ENCODE measurements at regions not wholly inside any gene's neighbourhood (a gene's known extent, or its start where the extent isn't known, plus 50 kb on each side); places are given as distances from the start of the nearest gene placed in this dataset.
"Not testable (repeated sequence)": the region's sequence is repeated elsewhere in the genome, so short reads cannot be mapped to it uniquely, and the experiment has no call there.

DNA sequence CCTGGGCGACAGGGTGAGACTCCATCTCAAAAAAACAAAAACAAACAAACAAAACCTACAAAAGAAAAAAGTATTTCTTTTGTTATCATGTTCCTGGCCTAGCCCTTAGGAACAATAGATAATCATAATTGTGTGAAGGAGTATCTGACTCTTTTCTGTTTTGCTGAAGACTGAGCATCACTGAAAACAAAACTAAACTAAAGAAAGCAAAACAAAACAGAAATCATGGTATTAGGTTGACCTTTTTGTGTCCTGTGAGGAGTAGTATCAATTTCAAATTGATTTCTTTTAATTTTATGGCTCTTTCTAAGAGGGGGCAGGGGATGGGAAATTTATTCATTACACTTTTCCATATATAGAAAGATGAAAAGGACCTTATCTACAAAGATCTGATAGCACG, 246.0 kb downstream of the YTHDC2 start:
- no peak overlapping the region for H3K27ac Mint-ChIP-seq
- no peaks in the 10 kb centered on the region for H3K9me3 Mint-ChIP-seq
- no peaks in the 10 kb centered on the region for H3K36me3 Mint-ChIP-seq (ENCODE audit: low read depth)
- H3K4me3 Mint-ChIP-seq, result no peak overlapping the region
- no peak for DNase-seq
- no peaks in the 10 kb centered on the region; the same call in 1 of the 2 replicates for H3K27me3 Mint-ChIP-seq (ENCODE audit: insufficient read depth)
- H3K4me1 Mint-ChIP-seq (ENCODE audit: low read depth), result no peaks in the 10 kb centered on the region
- TF ChIP-seq, protein P1, sequence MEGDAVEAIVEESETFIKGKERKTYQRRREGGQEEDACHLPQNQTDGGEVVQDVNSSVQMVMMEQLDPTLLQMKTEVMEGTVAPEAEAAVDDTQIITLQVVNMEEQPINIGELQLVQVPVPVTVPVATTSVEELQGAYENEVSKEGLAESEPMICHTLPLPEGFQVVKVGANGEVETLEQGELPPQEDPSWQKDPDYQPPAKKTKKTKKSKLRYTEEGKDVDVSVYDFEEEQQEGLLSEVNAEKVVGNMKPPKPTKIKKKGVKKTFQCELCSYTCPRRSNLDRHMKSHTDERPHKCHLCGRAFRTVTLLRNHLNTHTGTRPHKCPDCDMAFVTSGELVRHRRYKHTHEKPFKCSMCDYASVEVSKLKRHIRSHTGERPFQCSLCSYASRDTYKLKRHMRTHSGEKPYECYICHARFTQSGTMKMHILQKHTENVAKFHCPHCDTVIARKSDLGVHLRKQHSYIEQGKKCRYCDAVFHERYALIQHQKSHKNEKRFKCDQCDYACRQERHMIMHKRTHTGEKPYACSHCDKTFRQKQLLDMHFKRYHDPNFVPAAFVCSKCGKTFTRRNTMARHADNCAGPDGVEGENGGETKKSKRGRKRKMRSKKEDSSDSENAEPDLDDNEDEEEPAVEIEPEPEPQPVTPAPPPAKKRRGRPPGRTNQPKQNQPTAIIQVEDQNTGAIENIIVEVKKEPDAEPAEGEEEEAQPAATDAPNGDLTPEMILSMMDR (IDR thresholded peaks at IDR 0.05), result no peak

DNA sequence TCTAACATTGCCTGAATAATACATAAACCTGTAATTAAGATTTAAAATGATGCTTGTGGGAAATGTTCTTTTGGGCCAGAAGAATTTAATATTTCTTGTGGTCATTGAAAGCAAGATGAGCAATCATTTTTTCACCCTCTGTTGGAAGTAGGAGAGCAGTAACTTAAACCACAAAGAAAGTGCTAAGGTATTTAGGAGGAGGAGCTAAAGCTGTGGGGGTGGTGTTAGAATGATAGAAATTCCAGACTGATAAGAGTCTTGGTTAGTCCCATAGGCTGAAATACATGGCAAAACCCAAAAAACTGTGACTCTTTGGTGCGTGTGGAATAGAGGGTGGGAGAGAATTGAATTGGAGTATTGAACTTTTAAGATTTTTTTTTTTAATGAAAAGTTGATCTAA, 247.0 kb downstream of the YTHDC2 start:
- H3K9me3 Mint-ChIP-seq, result peaks cover 4% of the 10 kb centered on the region; the same call in 1 of the 2 replicates
- no peak for DNase-seq
- H3K27me3 Mint-ChIP-seq (ENCODE audit: insufficient read depth), result no peaks in the 10 kb centered on the region; the same call in 1 of the 2 replicates
- TF ChIP-seq, protein P1 (IDR thresholded peaks at IDR 0.05), result no peak
- no peak overlapping the region for H3K27ac Mint-ChIP-seq
- no peak overlapping the region for H3K4me3 Mint-ChIP-seq
- no peaks in the 10 kb centered on the region for H3K36me3 Mint-ChIP-seq (ENCODE audit: low read depth)
- H3K4me1 Mint-ChIP-seq (ENCODE audit: low read depth), result no peaks in the 10 kb centered on the region

DNA sequence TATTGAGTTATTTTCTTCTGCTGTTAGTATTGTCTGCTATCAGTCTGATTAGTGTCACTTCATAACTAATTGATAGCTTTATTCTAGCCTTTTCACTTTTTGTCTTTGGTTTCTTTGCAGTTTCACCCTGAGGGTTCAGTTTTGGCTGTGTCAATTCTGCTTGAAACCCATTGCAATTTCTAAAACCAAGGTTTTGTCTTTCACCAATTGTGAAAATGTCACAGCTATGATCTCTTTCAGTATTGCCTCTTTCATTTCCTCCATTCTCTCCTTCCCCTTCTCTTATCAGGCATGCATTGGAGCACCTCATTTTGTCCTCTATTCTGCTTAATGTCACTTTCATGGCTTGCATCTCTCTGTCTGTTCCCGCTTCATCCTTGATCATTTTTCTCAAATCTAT, 248.1 kb downstream of the YTHDC2 start:
- no peaks in the 10 kb centered on the region for H3K4me1 Mint-ChIP-seq (ENCODE audit: low read depth)
- no peak overlapping the region for H3K27ac Mint-ChIP-seq
- H3K27me3 Mint-ChIP-seq (ENCODE audit: insufficient read depth), result no peaks in the 10 kb centered on the region; the same call in 1 of the 2 replicates
- TF ChIP-seq, protein P1 (IDR thresholded peaks at IDR 0.05), result no peak
- H3K4me3 Mint-ChIP-seq, result no peak overlapping the region
- H3K9me3 Mint-ChIP-seq, result peaks cover 12% of the 10 kb centered on the region; the same call in 1 of the 2 replicates
- no peaks in the 10 kb centered on the region for H3K36me3 Mint-ChIP-seq (ENCODE audit: low read depth)
- DNase-seq, result no peak

DNA sequence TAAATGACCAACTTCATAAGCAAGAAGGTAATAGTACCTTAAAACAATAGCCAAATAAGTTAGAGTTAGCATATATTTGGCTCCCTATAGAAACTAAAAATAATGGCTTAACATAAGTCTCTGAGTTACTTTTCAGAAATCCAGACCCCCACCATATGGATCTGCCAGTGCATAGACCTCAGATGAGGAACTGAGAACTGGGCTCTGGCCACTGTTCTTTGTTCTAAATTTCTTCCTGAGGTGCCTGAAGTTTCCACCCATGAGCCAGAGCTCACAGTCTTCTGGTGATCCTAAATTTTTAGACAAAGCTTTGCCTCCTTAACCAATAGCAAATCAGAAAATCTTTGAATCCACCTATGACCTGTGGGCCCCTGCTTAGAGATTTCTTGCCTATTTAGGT, 250.9 kb downstream of the YTHDC2 start:
- Mint-ChIP-seq H3K27ac (no peak overlapping the region), H3K9me3 (peaks cover 31% of the 10 kb centered on the region), H3K27me3 (ENCODE audit: insufficient read depth) (no peaks in the 10 kb centered on the region; the same call in none of the 2 replicates), H3K36me3 (ENCODE audit: low read depth) (peaks cover 8% of the 10 kb centered on the region; the same call in 1 of the 2 replicates), H3K4me3 (no peak overlapping the region), H3K4me1 (ENCODE audit: low read depth) (no peaks in the 10 kb centered on the region)
- DNase-seq, result no peak
- TF ChIP-seq, protein P1 (IDR thresholded peaks at IDR 0.05), result no peak

DNA sequence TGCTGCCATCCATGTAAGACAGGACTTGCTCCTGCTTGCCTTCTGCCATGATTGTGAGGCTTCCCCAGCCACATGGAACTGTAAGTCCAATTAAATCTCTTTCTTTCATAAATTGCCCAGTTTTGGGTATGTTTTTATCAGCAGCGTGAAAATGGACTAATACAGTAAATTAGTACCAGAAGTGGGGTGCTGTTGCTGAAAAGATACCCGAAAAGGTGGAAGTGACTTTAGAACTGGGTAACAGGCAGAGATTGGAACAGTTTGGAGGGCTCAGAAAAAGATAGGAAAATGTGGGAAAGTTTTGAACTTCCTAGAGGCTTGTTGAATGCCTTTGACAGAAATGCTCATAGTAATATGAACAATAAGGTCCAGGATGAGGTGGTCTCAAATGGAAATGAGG, 253.3 kb downstream of the YTHDC2 start:
- H3K27ac Mint-ChIP-seq; H3K4me3 Mint-ChIP-seq; H3K36me3 Mint-ChIP-seq (ENCODE audit: low read depth); H3K4me1 Mint-ChIP-seq (ENCODE audit: low read depth); DNase-seq; H3K27me3 Mint-ChIP-seq (ENCODE audit: insufficient read depth): not testable (repeated sequence)
- peaks cover 35% of the 10 kb centered on the region for H3K9me3 Mint-ChIP-seq

DNA sequence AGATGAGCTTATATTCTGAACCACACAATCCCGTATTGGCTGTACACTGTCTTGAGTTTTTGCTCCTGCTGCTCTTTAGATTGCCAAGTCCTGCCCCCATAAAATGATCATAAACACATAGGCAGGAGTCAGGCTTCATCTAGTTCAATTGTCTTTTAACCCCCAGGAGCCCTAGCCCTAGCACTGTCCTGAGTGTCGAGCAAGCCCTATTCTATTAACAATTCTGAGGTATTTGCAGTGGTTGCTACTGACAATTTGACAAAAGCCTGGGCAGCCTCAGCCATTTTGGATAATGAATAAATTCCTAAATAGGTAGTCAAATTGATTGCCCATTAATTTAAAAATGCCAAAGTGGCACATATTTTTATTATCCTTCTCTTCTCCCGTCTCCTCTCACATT, 257.2 kb downstream of the YTHDC2 start:
- Mint-ChIP-seq H3K9me3 (peaks cover 30% of the 10 kb centered on the region), H3K36me3 (ENCODE audit: low read depth) (peaks cover 8% of the 10 kb centered on the region; the same call in 1 of the 2 replicates), H3K4me3 (no peak overlapping the region), H3K4me1 (ENCODE audit: low read depth) (no peaks in the 10 kb centered on the region), H3K27ac (no peak overlapping the region), H3K27me3 (ENCODE audit: insufficient read depth) (no peaks in the 10 kb centered on the region; the same call in 1 of the 2 replicates)
- no peak for DNase-seq
- TF ChIP-seq, protein P1 (IDR thresholded peaks at IDR 0.05), result no peak
